Body of pancreas (tissue), 4 donors: ENCODE measurements at regions not wholly inside any gene's neighbourhood (a gene's known extent, or its start where the extent isn't known, plus 50 kb on each side); places are given as distances from the start of the nearest gene placed in this dataset.

ENCODE experiments used
- POLR2A ChIP-seq, 3 donors: fragments of 450-650 bp; IDR thresholded peaks; one replicate each; pipeline ENCODE4 v1.6.1; 2016; ENCODE audit warnings: antibody characterized with exemption in 3 of 3, mild to moderate bottlenecking in 2 of 3
- TF ChIP-seq, protein P1 (sequence below), 7 experiments: fragments of 450-650 bp in 4 of 7; fragments of 200-600 bp in 3 of 7; sonication (generic) in 3 of 7; IDR thresholded peaks; one replicate each; pipeline ENCODE4 v1.5.1; 2016 to 2019; ENCODE audit warnings: antibody characterized with exemption in 7 of 7

DNA sequence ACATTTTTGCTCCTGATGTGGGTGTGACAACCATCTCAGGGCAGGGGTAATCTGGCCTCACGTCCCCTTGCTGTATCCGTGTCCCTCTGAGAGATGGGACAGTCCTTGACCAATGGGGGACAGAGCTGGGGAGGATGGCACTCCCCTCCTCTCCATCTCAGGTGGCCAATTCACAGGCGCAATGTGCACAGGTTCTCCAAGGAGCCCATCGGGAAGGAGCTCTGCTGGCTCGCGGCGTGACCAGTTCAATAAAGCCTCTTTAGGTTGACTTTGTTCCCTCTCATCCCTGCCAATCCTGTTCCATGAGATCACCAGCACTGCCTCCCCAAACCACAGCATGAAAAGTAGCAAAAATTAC, 196.3 kb upstream of the SLC24A3 start:
- TF ChIP-seq POLR2A (IDR thresholded peaks at IDR 0.05), result no peak
- TF ChIP-seq, protein P1, sequence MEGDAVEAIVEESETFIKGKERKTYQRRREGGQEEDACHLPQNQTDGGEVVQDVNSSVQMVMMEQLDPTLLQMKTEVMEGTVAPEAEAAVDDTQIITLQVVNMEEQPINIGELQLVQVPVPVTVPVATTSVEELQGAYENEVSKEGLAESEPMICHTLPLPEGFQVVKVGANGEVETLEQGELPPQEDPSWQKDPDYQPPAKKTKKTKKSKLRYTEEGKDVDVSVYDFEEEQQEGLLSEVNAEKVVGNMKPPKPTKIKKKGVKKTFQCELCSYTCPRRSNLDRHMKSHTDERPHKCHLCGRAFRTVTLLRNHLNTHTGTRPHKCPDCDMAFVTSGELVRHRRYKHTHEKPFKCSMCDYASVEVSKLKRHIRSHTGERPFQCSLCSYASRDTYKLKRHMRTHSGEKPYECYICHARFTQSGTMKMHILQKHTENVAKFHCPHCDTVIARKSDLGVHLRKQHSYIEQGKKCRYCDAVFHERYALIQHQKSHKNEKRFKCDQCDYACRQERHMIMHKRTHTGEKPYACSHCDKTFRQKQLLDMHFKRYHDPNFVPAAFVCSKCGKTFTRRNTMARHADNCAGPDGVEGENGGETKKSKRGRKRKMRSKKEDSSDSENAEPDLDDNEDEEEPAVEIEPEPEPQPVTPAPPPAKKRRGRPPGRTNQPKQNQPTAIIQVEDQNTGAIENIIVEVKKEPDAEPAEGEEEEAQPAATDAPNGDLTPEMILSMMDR (IDR thresholded peaks at IDR 0.05), result no peak
